Pulmonary artery endothelial cell (primary cell): ENCODE measurements at regions not wholly inside any gene's neighbourhood (a gene's known extent, or its start where the extent isn't known, plus 50 kb on each side); places are given as distances from the start of the nearest gene placed in this dataset.

Experiments used
- DNase-seq: peaks from one replicate; pipeline ENCODE4 v3.0.0-alpha.2; 2011; ENCODE audit warnings: low read depth, low spot score

DNA sequence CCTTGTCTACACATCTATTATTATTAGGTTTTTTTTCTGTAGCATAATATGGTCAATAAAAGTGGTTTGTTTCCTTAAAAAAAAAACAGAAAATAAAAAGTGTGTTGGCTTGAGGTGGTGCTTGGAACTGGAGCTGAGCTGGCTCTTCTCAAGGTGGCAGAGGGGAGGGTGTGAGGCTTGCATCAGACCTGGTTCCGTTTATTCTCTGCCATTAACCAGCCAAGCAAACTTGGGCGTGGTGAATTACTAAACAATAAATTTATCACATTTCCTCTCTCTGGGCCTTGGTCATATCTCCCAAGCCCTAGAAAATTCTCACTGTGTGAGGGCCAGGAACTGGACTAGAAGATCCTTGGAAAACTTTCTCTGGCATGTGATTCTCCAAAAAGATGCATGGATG, 427.5 kb upstream of the MKI67 start:
- DNase-seq = no peak

- DNase-seq = no peak
Observed at GRCh38 chr10:128556182-128557110, 430.2 kb upstream of the MKI67 start.

DNA sequence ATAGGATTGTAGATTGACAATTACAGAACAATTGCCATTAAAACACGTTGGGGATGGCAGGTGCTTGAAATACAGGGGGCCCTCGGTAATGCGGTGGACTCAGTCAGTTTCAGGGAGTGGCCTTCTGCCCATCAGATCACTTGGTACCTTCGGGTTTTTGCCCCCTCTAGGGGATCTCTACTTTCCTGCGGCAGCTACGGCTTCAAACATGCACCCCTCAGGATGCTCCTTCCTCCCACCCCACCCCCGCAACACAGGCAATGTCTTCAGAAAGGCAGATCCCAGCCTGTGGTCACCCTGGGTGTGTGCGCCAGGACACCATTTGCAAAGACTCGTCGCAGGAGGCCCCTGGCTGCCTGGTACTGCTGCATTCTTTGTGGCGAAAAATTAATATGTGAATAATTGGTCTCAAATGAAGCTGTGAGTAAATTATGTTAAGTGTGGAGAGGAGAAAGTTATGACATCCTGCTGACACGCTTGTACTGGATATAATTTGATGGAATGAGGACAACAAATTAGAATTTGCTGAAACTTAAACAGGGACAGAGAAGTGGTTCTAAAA, 431.0 kb upstream of the MKI67 start:
- DNase-seq = no peak

DNA sequence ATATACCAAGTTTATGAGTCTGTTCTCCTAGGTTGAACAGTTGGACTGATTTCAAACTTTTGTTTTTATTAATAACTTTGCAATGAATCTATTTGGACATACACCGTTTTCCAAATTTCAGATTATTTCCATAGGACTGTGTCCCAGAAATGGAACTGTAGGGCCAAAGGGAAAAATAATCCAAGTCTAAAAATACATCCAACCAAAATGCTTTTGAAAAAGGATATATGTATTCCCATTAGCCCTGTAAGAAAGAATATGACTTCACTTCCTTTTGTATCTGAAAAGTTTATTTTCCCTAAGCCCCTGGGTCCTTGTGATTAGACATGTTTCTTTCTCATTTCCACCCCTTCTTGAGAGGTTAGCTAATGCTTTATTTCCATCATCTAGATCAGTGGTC, 434.2 kb upstream of the MKI67 start:
- DNase-seq = no peak

- DNase-seq = no peak
Observed at GRCh38 chr10:128560993-128561392, 434.8 kb upstream of the MKI67 start.

- no peak for DNase-seq
Observed at GRCh38 chr10:128563387-128563786, 437.2 kb upstream of the MKI67 start.

GRCh38 chr10:128563904-128564303, 437.7 kb upstream of the MKI67 start:
- no peak for DNase-seq

GRCh38 chr10:128566361-128566968, 440.2 kb upstream of the MKI67 start:
- DNase-seq = no peak

- no peak for DNase-seq
Observed at GRCh38 chr10:128567551-128567950, 441.3 kb upstream of the MKI67 start.

DNA sequence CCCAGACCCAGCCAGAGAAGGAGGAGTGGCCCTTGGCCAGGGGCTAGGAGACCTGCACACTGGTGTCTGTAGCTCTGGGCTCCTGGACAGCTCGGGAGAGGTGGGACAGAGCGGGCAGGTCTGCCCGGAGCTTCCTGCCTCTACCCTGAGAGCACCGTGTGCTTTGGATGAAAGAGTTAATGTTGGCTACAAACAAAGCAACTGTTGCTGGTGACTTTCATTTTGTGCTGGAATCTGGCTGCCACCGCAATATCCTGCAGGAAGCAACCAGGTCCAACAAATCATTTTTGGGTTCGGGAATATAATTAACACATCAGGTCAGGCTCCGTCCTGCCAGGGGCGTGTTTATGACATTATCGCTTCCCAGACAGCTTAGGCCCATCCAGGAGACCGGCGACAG, 441.8 kb upstream of the MKI67 start:
- no peak for DNase-seq

DNA sequence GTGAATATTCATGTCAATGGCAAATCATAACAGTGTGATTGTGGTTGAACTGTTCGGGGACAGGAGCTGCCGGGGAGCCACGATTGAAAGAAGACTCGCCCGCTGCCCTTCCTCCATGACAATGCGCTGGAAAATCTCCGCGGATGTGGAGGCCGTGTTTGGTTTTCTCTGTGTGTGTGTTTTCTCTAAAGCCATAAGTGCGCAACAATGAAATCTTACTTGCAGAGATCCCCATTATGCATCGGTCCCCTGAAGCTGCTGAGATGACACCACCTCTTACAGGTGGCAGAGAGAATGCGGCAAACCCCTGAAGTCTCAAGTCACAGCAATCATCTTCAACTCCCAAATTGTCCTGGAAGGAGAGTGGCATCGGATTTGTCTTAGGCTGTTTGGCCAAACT, 442.3 kb upstream of the MKI67 start:
- DNase-seq = no peak

DNA sequence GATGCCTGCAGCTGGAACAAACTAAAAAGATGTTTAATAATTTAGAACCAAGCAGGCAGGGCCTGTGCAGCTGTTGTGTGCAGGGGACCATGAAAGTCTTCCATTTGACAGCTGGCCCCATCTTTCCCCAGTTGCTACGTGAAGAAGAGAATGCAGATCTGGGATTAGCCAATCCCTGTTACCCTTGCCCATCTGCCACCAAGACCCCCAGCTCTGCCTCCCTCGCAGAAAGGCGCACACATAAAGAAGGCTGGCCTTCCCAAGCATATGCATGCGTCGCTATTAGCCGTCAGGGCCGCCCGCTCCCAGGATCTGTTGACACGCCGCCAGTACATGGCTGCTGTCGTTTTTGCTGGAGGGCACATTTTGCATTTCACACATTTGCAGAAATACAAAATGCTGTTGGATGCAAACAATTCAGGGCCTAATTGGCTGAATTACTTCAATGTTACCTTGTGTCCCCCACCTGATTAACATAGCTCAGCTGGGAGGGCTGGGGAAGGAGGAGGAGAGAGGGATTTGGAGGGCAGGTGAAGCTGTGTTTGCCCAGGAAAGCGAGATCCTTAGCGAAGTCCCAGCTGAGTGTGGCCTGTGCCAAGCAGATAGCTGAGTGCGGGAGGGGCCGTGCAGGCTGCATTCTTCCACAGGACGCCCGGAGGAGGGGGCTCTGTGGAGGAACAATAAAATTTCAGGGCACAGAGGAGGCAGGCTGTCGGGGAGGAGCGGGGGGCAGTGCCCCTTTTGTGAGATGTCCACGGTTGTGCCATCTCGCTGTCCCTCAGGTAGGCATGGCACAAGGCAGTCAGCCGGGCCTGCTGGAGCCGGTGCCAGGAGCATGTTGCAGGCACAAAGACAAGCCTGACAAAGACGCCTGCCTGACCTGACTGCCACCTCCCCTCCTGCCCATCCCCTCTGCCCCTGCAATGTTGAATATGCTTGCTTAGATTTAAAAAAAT, 443.0 kb upstream of the MKI67 start:
- no peak for DNase-seq

DNA sequence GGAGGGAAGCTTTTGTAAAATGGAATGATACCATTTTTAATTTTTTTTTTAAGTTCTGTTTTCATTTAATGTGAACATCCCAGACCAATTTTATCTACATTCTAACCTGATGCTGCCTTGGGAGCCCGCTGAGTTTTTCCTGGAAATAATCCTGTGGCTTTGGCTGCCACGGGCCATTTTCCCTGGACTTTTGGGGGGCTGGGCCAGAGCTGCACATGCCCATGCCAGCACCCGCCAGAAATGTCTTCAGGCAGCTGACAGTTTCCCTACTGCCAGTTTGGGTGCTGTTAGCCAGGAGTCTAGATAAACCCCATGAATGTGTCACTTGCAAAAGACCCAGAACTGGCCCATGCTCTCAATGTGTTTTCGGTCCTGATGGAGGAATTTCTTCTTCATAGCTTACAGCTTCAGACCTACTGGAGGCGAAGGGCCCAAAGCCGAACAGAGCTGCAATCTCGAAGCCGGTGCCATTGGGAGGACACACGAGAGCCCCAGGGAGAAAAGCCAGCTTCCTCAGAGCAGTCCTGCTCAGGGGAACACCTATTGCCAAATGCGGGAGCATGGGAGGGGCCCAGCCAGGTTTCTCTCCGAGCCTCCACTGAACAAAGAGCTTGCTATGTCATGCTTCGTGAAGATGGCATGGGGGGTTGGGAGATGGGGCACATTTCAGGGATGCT, 444.2 kb upstream of the MKI67 start:
- DNase-seq = no peak

- no peak for DNase-seq
Observed at GRCh38 chr10:128571071-128571470, 444.8 kb upstream of the MKI67 start.

- no peak for DNase-seq
Observed at GRCh38 chr10:128571745-128572144, 445.5 kb upstream of the MKI67 start.

GRCh38 chr10:128572696-128573095, 446.5 kb upstream of the MKI67 start:
- no peak for DNase-seq

- no peak for DNase-seq
Observed at GRCh38 chr10:128573281-128573845, 447.1 kb upstream of the MKI67 start.

- no peak for DNase-seq
Observed at GRCh38 chr10:128573986-128574385, 447.8 kb upstream of the MKI67 start.

GRCh38 chr10:128574581-128575210, 448.5 kb upstream of the MKI67 start:
- DNase-seq = no peak

- DNase-seq = no peak
Observed at GRCh38 chr10:128575761-128576160, 449.5 kb upstream of the MKI67 start.
